B cell (primary cell): ENCODE measurements at regions not wholly inside any gene's neighbourhood (a gene's known extent, or its start where the extent isn't known, plus 50 kb on each side); places are given as distances from the start of the nearest gene placed in this dataset.

Experiments
- ATAC-seq: fragments of 200-7000 bp; cut with Tn5 transposase; one replicate; pipeline ENCODE4 v1.10.0; 2021; ENCODE audit warnings: low read depth, mild to moderate bottlenecking, moderate number of reproducible peaks, moderate library complexity
- CTCF ChIA-PET: fragments of 350-600 bp; sonication (Branson Sonifier 250); formaldehyde crosslinking; loops from one replicate; lab custom pipeline; 2021; ENCODE audit warnings: antibody characterized with exemption, inconsistent platforms; lab: Charles Lee
- POLR2A ChIA-PET: fragments of 350-600 bp; sonication (Branson Sonifier 250); formaldehyde crosslinking; loops from one replicate; lab custom pipeline; 2021; ENCODE audit warnings: antibody characterized with exemption; lab: Charles Lee
- DNase-seq: peaks from one replicate; pipeline ENCODE4 v3.0.0; 2013
- H2AFZ ChIP-seq: 2 replicates; pipeline ENCODE4 v1.6.1; 2012; ENCODE audit warnings: mild to moderate bottlenecking, low read depth, low read length; ENCODE audit not compliant: insufficient read depth, poor library complexity, severe bottlenecking
- H3K27ac ChIP-seq, 2 donors: 1 replicate in 1 of 2; 2 replicates in 1 of 2; pipeline ENCODE4 v1.5.1; 2012 to 2013; ENCODE audit warnings: low read length in 2 of 2, mild to moderate bottlenecking in 2 of 2, moderate library complexity in 1 of 2
- H3K27me3 ChIP-seq, 4 experiments: fragments of 200-600 bp in 1 of 4; sonication (generic) in 1 of 4; replicated peaks in 1 of 4; 1 replicate in 2 of 4; 2 replicates in 2 of 4; pipeline versions ENCODE4 v1.6.1 to v1.7.0; 2013 to 2016; ENCODE audit warnings: low read length in 3 of 4, mild to moderate bottlenecking in 2 of 4, mixed read lengths in 1 of 4, moderate library complexity in 1 of 4; ENCODE audit not compliant: insufficient read depth in 4 of 4, control insufficient read depth in 3 of 4; ENCODE audit errors: control extremely low read depth in 1 of 4
- H3K36me3 ChIP-seq, 2 experiments: replicated peaks in 1 of 2; 1 replicate in 1 of 2; 2 replicates in 1 of 2; pipeline versions ENCODE4 v1.6.1 to v1.7.1; 2013; ENCODE audit warnings: low read length in 1 of 2; ENCODE audit not compliant: insufficient read depth in 2 of 2, control insufficient read depth in 1 of 2; ENCODE audit errors: control extremely low read depth in 1 of 2, extremely low read depth in 1 of 2
- H3K4me1 ChIP-seq, 2 donors: fragments of 200-600 bp in 1 of 2; sonication (generic) in 1 of 2; 1 replicate in 1 of 2; 2 replicates in 1 of 2; pipeline versions ENCODE4 v1.5.1 to v1.6.1; 2013 to 2017; ENCODE audit warnings: low read length in 2 of 2; ENCODE audit not compliant: control insufficient read depth in 2 of 2, insufficient read depth in 2 of 2
- H3K4me2 ChIP-seq: replicated peaks from 2 replicates; pipeline ENCODE3; 2012; ENCODE audit warnings: mild to moderate bottlenecking, low read depth, low read length; ENCODE audit not compliant: poor library complexity, severe bottlenecking
- H3K4me3 ChIP-seq, 5 experiments: fragments of 200-600 bp in 1 of 5; sonication (generic) in 1 of 5; 1 replicate in 3 of 5; 2 replicates in 2 of 5; pipeline versions ENCODE4 v1.5.1 to v1.7.0; 2011 to 2016; ENCODE audit warnings: low read length in 4 of 5, mild to moderate bottlenecking in 4 of 5, low read depth in 2 of 5, control low read depth in 1 of 5, moderate library complexity in 1 of 5; ENCODE audit not compliant: insufficient read depth in 1 of 5; ENCODE audit errors: control extremely low read depth in 1 of 5, extremely low read depth in 1 of 5
- H3K79me2 ChIP-seq: fragments of 200-600 bp; sonication (generic); one replicate; pipeline ENCODE4 v1.6.0; 2016; ENCODE audit warnings: low read length; ENCODE audit not compliant: control insufficient read depth, insufficient read depth
- H3K9ac ChIP-seq: fragments of 200-600 bp; sonication (generic); 2 replicates; pipeline ENCODE4 v1.6.1; 2017; ENCODE audit warnings: mild to moderate bottlenecking, low read length, moderate library complexity
- H3K9me3 ChIP-seq, 3 donors: one replicate each; pipeline versions ENCODE4 v1.6.1 to v1.7.1; 2013; ENCODE audit warnings: low read length in 2 of 3; ENCODE audit not compliant: control insufficient read depth in 2 of 3, insufficient read depth in 1 of 3; ENCODE audit errors: control extremely low read depth in 1 of 3
- H4K20me1 ChIP-seq: 2 replicates; pipeline ENCODE4 v1.6.0; 2012; ENCODE audit warnings: mild to moderate bottlenecking, low read length; ENCODE audit not compliant: insufficient read depth, control insufficient read depth, poor library complexity, severe bottlenecking
- H3K27ac Mint-ChIP-seq: one replicate; pipeline ENCODE4 v1.8.0; 2021; ENCODE audit warnings: mixed read lengths
- H3K27me3 Mint-ChIP-seq: one replicate; pipeline ENCODE4 v1.8.0; 2021; ENCODE audit warnings: mixed read lengths
- H3K4me1 Mint-ChIP-seq: one replicate; pipeline ENCODE4 v1.8.0; 2021; ENCODE audit warnings: mixed read lengths
- H3K4me3 Mint-ChIP-seq: one replicate; pipeline ENCODE4 v1.8.0; 2021; ENCODE audit warnings: mixed read lengths
- H3K9me3 Mint-ChIP-seq: one replicate; pipeline ENCODE4 v1.8.0; 2022; ENCODE audit warnings: mixed read lengths; ENCODE audit not compliant: insufficient read depth
- EZH2 ChIP-seq: IDR thresholded peaks from 2 replicates; pipeline ENCODE4 v1.6.1; 2012; ENCODE audit warnings: borderline replicate concordance, low read depth, mild to moderate bottlenecking, moderate library complexity, low read length; ENCODE audit not compliant: insufficient read depth, poor library complexity, severe bottlenecking
- WGBS: methylation state at CpG from one replicate; pipeline ENCODE4 v1.1.5; 2013; ENCODE audit warnings: missing lambda C conversion rate; ENCODE audit not compliant: insufficient coverage; 5-methylcytosine and 5-hydroxymethylcytosine counted together
- intact Hi-C: fragments of 100-400 bp; cut with micrococcal nuclease; formaldehyde crosslinking; loops from one replicate; pipeline ENCODE4 v1.10.0; 2022
- TF ChIP-seq, protein P1 (sequence below): fragments of 200-600 bp; IDR thresholded peaks from one replicate; pipeline ENCODE4 v1.8.0; 2022; ENCODE audit warnings: antibody characterized with exemption, mild to moderate bottlenecking

DNA sequence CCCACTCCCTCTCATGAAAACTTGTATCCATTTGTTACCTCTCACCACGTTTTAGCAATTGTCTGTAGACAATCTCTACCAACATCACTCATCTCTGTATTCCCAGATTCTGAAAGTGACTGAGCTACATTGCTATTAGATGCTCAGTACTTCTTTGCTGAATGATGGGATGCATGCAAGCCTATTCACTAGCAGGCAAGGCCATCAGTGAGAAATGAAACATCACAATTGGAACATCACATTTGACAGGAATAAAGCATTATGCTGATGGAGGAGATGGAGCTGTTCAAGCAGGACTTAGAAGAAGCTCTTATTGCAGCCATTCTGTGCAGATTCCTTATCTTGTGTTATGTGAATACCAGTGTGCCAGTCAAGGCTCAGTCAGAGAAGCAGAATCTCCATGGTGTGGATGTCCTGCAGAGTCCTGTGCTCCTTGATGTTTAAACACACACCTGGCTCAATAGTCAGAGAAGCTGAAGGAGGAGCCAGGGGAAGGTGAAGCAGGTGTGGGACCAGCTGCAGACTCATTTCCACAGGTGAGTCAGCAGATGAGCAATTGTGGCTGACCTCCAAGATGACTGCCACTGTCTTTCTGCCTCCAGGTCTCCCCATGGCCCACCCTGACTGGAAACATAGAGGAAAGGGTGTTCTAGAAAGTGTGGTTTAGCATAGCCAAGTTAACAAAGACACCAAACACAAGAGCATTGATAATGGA, 965.5 kb downstream of the GRID1 start:
- Mint-ChIP-seq H3K4me3 (no peak overlapping the region), H3K9me3 (peaks cover 4% of the 10 kb centered on the region), H3K27me3 (no peaks in the 10 kb centered on the region), H3K27ac (no peak overlapping the region), H3K4me1 (no peaks in the 10 kb centered on the region)
- TF ChIP-seq EZH2, result no peak
- TF ChIP-seq, protein P1, sequence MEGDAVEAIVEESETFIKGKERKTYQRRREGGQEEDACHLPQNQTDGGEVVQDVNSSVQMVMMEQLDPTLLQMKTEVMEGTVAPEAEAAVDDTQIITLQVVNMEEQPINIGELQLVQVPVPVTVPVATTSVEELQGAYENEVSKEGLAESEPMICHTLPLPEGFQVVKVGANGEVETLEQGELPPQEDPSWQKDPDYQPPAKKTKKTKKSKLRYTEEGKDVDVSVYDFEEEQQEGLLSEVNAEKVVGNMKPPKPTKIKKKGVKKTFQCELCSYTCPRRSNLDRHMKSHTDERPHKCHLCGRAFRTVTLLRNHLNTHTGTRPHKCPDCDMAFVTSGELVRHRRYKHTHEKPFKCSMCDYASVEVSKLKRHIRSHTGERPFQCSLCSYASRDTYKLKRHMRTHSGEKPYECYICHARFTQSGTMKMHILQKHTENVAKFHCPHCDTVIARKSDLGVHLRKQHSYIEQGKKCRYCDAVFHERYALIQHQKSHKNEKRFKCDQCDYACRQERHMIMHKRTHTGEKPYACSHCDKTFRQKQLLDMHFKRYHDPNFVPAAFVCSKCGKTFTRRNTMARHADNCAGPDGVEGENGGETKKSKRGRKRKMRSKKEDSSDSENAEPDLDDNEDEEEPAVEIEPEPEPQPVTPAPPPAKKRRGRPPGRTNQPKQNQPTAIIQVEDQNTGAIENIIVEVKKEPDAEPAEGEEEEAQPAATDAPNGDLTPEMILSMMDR, result no peak
- H3K27me3 ChIP-seq, result no peaks in the 10 kb centered on the region
- no peaks in the 10 kb centered on the region for H3K79me2 ChIP-seq
- CTCF ChIA-PET, result no interaction called here
- H3K4me2 ChIP-seq, result no peak overlapping the region
- H3K36me3 ChIP-seq, result no peaks in the 10 kb centered on the region
- H4K20me1 ChIP-seq, result no peaks in the 10 kb centered on the region
- H2AFZ ChIP-seq, result no peak overlapping the region
- intact Hi-C loops, result no loop called here
- no peak overlapping the region for H3K9ac ChIP-seq
- no peak overlapping the region for H3K27ac ChIP-seq
- H3K4me3 ChIP-seq, result no peak overlapping the region
- POLR2A ChIA-PET, result no interaction called here
- WGBS, result 20% methylated on average over 1 of the region's 1 CpG
- DNase-seq (no peak), ATAC-seq (no peak)
- no peaks in the 10 kb centered on the region for H3K9me3 ChIP-seq
- no peaks in the 10 kb centered on the region for H3K4me1 ChIP-seq

DNA sequence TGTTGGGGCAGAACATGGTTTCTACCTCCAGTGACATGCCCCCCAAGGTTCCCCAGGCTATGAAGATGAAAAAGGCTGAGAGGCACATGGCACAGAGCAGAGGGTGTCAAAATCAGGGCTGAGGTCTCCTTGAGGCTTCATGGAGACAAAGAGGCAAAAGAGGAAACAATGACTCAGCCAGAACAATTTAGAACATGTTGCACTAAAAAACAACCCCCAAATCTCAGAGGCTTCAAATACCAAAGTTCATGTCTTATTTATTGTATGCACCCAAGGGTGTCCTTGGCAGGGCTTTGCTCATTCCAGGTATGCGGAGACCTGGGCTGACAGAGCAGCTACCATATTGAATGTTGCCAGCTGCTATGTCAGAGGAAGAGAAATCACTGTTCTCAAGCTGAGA, 964.1 kb downstream of the GRID1 start:
- Histone ChIP-seq H3K27me3 (no peaks in the 10 kb centered on the region), H3K4me2 (no peak overlapping the region), H4K20me1 (no peaks in the 10 kb centered on the region), H3K4me1 (no peaks in the 10 kb centered on the region), H3K36me3 (no peaks in the 10 kb centered on the region), H3K9me3 (no peaks in the 10 kb centered on the region), H3K4me3 (no peak overlapping the region), H2AFZ (no peak overlapping the region), H3K27ac (no peak overlapping the region), H3K79me2 (no peaks in the 10 kb centered on the region), H3K9ac (no peak overlapping the region)
- H3K9me3 Mint-ChIP-seq, result peaks cover 4% of the 10 kb centered on the region
- H3K27ac Mint-ChIP-seq, result no peak overlapping the region
- POLR2A ChIA-PET, result no interaction called here
- H3K4me1 Mint-ChIP-seq, result no peaks in the 10 kb centered on the region
- no peak for DNase-seq
- no peak overlapping the region for H3K4me3 Mint-ChIP-seq
- CTCF ChIA-PET, result no interaction called here
- 100% methylated on average over 1 of the region's 1 CpG for WGBS
- H3K27me3 Mint-ChIP-seq, result no peaks in the 10 kb centered on the region
- no peak for ATAC-seq
- TF ChIP-seq EZH2, result no peak
- TF ChIP-seq, protein P1, result no peak
- intact Hi-C loops, result no loop called here
